Transverse colon (tissue), 4 donors: ENCODE measurements at regions not wholly inside any gene's neighbourhood (a gene's known extent, or its start where the extent isn't known, plus 50 kb on each side); places are given as distances from the start of the nearest gene placed in this dataset.
A peak's percentile ranks its signal among the peaks of the same experiment; 100 is the strongest.

Experiments
- DNase-seq: peaks from one replicate; pipeline ENCODE4 v3.0.0-alpha.2; 2019
- H3K27ac ChIP-seq, 4 donors: fragments of 200-600 bp; sonication (generic); 2 replicates each; pipeline ENCODE4 v1.5.1; 2016 to 2018; ENCODE audit warnings: inconsistent platforms in 4 of 4
- H3K27me3 ChIP-seq: fragments of 200-600 bp; sonication (generic); 2 replicates; pipeline ENCODE4 v1.5.1; 2017; ENCODE audit warnings: inconsistent platforms
- H3K36me3 ChIP-seq, 4 donors: fragments of 200-600 bp; sonication (generic); 2 replicates each; pipeline ENCODE4 v1.5.1; 2017 to 2019; ENCODE audit warnings: inconsistent platforms in 4 of 4
- H3K4me1 ChIP-seq, 4 donors: fragments of 200-600 bp; sonication (generic); 2 replicates each; pipeline ENCODE4 v1.5.1; 2017 to 2020; ENCODE audit warnings: inconsistent platforms in 4 of 4
- H3K4me3 ChIP-seq, 4 donors: fragments of 200-600 bp; sonication (generic); 1 replicate in 1 of 4; 2 replicates in 3 of 4; pipeline versions ENCODE4 v1.5.1 to v1.6.1; 2017 to 2019; ENCODE audit warnings: inconsistent platforms in 4 of 4
- H3K9me3 ChIP-seq, 2 donors: fragments of 200-600 bp; sonication (generic); 2 replicates each; pipeline ENCODE4 v1.5.1; 2017 to 2019; ENCODE audit warnings: inconsistent platforms in 2 of 2
- EP300 ChIP-seq: sonication (generic); formaldehyde crosslinking; IDR thresholded peaks from one replicate; pipeline ENCODE4 v1.6.1; 2017; ENCODE audit warnings: antibody characterized with exemption, low read depth
- POLR2A ChIP-seq: fragments of 450-650 bp; IDR thresholded peaks from one replicate; pipeline ENCODE4 v1.6.1; 2016; ENCODE audit warnings: antibody characterized with exemption, mild to moderate bottlenecking, moderate library complexity
- POLR2AphosphoS5 ChIP-seq, 3 donors: sonication (generic); formaldehyde crosslinking; IDR thresholded peaks; one replicate each; pipeline ENCODE4 v1.6.1; 2016; ENCODE audit warnings: antibody characterized with exemption in 3 of 3
- WGBS, 2 donors: methylation state at CpG; one replicate each; pipeline ENCODE4 v1.1.5; 2018; ENCODE audit warnings: low coverage in 1 of 2; 5-methylcytosine and 5-hydroxymethylcytosine counted together
- in situ Hi-C, 4 donors: fragments of 200-750 bp; cut with MboI; loops; one replicate each; pipeline versions ENCODE4 v1.15.0 to v1.15.1; 2017; ENCODE audit warnings: low sequenced_read_pairs in 3 of 4, low pct_ligation_motif_present in 1 of 4, low pct_unique_long_range_greater_than_20kb in 1 of 4
- intact Hi-C: fragments of 100-400 bp; cut with DNase I; formaldehyde crosslinking; loops from one replicate; pipeline ENCODE4 v1.15.1; 2023; ENCODE audit warnings: low total_unique reads
- TF ChIP-seq, protein P1 (sequence below), 5 experiments: fragments of 200-600 bp in 3 of 5; fragments of 450-650 bp in 2 of 5; sonication (generic) in 3 of 5; IDR thresholded peaks; 1 replicate in 2 of 5; 2 replicates in 3 of 5; pipeline ENCODE4 v1.5.1; 2016 to 2017; ENCODE audit warnings: antibody characterized with exemption in 5 of 5, inconsistent platforms in 3 of 5, mild to moderate bottlenecking in 2 of 5, moderate library complexity in 1 of 5

DNA sequence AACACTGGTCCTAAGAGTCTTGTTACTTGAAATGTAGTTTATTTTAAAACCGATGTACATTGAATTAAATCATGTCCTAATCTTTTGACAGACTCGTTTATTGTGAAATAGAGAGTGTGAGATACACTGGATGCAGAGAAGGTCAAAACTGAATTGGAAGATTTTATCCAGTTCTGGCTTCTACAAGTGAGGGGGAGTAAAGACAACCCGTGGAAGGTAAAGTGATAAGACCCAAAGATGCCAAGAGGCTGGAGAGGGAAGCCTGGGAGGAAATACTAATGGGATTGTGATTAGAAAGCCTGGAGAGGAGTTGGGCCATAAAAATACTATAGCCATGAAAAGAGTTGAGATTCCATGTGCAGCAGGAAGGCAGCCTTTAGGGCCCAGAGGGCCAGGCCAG, 424.5 kb upstream of the NR3C2 start:
- TF ChIP-seq EP300 (no peak), POLR2A (no peak), POLR2AphosphoS5 (IDR thresholded peaks at IDR 0.05) (no peak)
- TF ChIP-seq, protein P1, sequence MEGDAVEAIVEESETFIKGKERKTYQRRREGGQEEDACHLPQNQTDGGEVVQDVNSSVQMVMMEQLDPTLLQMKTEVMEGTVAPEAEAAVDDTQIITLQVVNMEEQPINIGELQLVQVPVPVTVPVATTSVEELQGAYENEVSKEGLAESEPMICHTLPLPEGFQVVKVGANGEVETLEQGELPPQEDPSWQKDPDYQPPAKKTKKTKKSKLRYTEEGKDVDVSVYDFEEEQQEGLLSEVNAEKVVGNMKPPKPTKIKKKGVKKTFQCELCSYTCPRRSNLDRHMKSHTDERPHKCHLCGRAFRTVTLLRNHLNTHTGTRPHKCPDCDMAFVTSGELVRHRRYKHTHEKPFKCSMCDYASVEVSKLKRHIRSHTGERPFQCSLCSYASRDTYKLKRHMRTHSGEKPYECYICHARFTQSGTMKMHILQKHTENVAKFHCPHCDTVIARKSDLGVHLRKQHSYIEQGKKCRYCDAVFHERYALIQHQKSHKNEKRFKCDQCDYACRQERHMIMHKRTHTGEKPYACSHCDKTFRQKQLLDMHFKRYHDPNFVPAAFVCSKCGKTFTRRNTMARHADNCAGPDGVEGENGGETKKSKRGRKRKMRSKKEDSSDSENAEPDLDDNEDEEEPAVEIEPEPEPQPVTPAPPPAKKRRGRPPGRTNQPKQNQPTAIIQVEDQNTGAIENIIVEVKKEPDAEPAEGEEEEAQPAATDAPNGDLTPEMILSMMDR (IDR thresholded peaks at IDR 0.05): no peak
- Histone ChIP-seq H3K36me3 (no peaks in the 10 kb centered on the region), H3K9me3 (no peaks in the 10 kb centered on the region), H3K27me3 (no peaks in the 10 kb centered on the region), H3K4me3 (no peak overlapping the region), H3K27ac (no peak overlapping the region), H3K4me1 (no peaks in the 10 kb centered on the region)
- intact Hi-C loops: no loop called here
- 67 to 81% methylated on average over 3 of the region's 3 CpGs for WGBS, 2 donors
- in situ Hi-C loops: no loop called here
- DNase-seq: no peak

DNA sequence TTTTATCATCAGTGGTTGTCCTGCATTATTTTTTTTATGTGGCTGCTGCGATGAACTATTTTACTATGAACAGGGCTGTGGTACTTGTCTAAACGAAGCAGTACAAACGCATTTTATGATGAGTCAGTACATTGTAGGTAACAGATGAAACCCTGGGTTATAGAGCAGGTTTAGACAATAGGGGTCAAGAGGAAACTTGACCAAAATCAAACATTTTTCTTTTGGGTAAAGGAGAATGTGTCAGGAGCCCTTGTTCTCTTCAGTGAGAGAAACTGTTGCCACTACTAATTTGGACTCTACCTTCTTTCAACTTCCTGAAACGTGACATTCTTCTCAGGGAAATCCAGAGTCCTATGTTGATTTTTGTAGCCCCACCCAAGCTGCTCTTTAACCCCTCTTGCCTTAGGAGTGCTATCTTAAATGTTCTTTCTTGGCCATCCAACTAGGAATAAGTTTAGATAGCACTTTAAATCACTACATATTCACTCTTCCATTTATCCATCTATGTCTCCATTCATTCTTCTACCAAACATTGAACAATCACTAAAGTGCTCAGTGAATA, 415.8 kb upstream of the NR3C2 start:
- H3K4me3 ChIP-seq: no peak overlapping the region
- H3K4me1 ChIP-seq: peaks cover 8 to 27% (median 11%) of the 10 kb centered on the region in 4 donors
- in situ Hi-C loops (no loop called here), intact Hi-C loops (no loop called here)
- H3K9me3 ChIP-seq: no peaks in the 10 kb centered on the region
- TF ChIP-seq POLR2AphosphoS5 (IDR thresholded peaks at IDR 0.05) (no peak), EP300 (peak; percentile 14), POLR2A (no peak)
- TF ChIP-seq, protein P1 (IDR thresholded peaks at IDR 0.05): no peak
- DNase-seq: no peak
- peak overlapping the region; percentile 72 to 77 (median 74) for H3K27ac ChIP-seq
- no peaks in the 10 kb centered on the region for H3K27me3 ChIP-seq
- 15 to 22% methylated on average over 4 of the region's 4 CpGs for WGBS, 2 donors
- no peaks in the 10 kb centered on the region for H3K36me3 ChIP-seq

DNA sequence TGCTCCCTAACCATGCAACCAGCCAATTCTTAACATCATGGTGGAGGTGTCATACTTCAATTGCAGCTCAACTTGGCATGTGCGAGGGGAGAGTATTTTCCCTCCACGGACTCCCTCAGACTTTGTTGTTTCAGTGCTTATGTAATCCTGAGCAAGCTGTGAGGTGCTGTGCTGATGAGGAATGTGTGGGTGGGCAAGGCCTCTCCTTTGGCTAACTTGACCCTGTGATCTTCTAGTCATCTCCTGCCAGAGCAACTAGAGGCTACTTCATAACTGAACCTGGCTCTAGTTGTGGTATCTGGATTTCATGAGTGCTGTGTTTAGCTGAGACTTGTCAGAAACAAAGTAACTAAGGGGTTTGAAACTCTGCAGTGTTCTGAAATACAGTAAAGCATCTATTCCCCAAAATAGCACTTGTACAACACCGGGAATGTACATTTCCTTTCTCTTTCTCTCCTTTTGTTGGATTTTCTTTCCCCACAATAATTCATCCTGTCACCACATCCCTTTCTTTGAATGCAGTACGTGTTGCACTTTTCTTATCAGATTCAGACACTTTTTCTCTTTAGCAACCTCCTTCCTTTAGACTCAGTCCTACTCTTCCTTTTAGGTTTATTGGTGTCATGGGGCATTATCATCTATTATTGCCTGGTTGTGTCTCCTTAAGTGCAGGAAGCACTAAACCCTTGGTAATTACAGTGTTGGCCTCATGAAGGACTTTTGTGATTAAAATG, 415.2 kb upstream of the NR3C2 start:
- Histone ChIP-seq H3K4me3 (no peak overlapping the region), H3K4me1 (peaks cover 8 to 34% (median 14%) of the 10 kb centered on the region in 4 donors), H3K36me3 (no peaks in the 10 kb centered on the region), H3K27ac (peak overlapping the region; percentile 72 to 77 (median 74)), H3K9me3 (no peaks in the 10 kb centered on the region), H3K27me3 (no peaks in the 10 kb centered on the region)
- in situ Hi-C loops (no loop called here), intact Hi-C loops (no loop called here)
- TF ChIP-seq POLR2AphosphoS5 (IDR thresholded peaks at IDR 0.05) (peak in 2 of 3 donors; percentile 23 to 42), POLR2A (no peak), EP300 (no peak)
- TF ChIP-seq, protein P1 (IDR thresholded peaks at IDR 0.05): peak in 1 of 5 experiments; percentile 10
- 15 to 36% methylated on average over 2 to 4 of the region's 4 CpGs for WGBS, 2 donors
- no peak for DNase-seq

DNA sequence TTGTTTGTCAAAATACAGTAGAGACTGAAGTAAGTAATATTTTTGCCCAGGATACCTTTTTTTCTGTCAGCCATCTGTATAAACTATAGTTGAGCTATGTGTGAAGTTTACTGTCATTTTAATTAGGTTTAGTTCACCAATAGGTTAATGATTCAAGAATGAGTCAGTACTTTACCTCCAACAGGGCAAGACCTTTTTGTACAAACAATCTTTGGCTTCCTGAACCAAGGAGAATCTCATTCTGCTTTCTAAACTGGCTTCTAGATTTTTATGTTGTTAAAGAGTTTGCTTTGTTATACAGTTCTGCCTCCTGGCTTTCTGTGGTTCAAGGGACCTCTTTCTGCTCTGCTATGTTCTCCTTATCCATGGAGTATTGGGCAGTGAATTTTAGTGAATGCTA, 412.0 kb upstream of the NR3C2 start:
- in situ Hi-C loops: no loop called here
- no peak for DNase-seq
- no peak for TF ChIP-seq EP300
- TF ChIP-seq, protein P1 (IDR thresholded peaks at IDR 0.05): no peak
- TF ChIP-seq POLR2AphosphoS5 (IDR thresholded peaks at IDR 0.05): no peak
- no peak for TF ChIP-seq POLR2A

More for the DNA sequence above, 412.0 kb upstream of the NR3C2 start:
- H3K27ac ChIP-seq: peak overlapping the region in 2 of 4 donors; percentile 59
- no peaks in the 10 kb centered on the region for H3K9me3 ChIP-seq
- no peaks in the 10 kb centered on the region for H3K36me3 ChIP-seq
- H3K27me3 ChIP-seq: no peaks in the 10 kb centered on the region
- no peak overlapping the region for H3K4me3 ChIP-seq
- H3K4me1 ChIP-seq: peaks cover 8 to 58% (median 31%) of the 10 kb centered on the region in 4 donors
- intact Hi-C loops: no loop called here
